Lower lobe of right lung (tissue), 2 donors: ENCODE measurements at regions not wholly inside any gene's neighbourhood (a gene's known extent, or its start where the extent isn't known, plus 50 kb on each side); places are given as distances from the start of the nearest gene placed in this dataset.

Experiments used
- ATAC-seq, 2 donors: fragments of 200-7000 bp; cut with Tn5 transposase; one replicate each; pipeline ENCODE4 v1.9.1; 2020 to 2022; ENCODE audit warnings: mild to moderate bottlenecking in 2 of 2, moderate library complexity in 2 of 2
- DNase-seq: peaks from one replicate; pipeline ENCODE4 v3.0.0-alpha.2; 2020
- H3K27ac ChIP-seq: fragments of 200-600 bp; one replicate; pipeline ENCODE4 v1.8.0; 2022
- H3K27me3 ChIP-seq: fragments of 200-600 bp; one replicate; pipeline ENCODE4 v1.8.0; 2022; ENCODE audit warnings: low read depth
- H3K36me3 ChIP-seq: fragments of 200-600 bp; one replicate; pipeline ENCODE4 v1.8.0; 2022; ENCODE audit warnings: mild to moderate bottlenecking
- H3K4me1 ChIP-seq: fragments of 200-600 bp; one replicate; pipeline ENCODE4 v1.8.0; 2022
- H3K4me3 ChIP-seq: fragments of 200-600 bp; one replicate; pipeline ENCODE4 v1.8.0; 2022; ENCODE audit warnings: mild to moderate bottlenecking
- H3K9me3 ChIP-seq: fragments of 200-600 bp; one replicate; pipeline ENCODE4 v1.8.0; 2022
- intact Hi-C: fragments of 100-400 bp; cut with DNase I; formaldehyde crosslinking; loops from one replicate; pipeline ENCODE4 v1.11.0; 2022
- TF ChIP-seq, protein P1 (sequence below): fragments of 200-600 bp; IDR thresholded peaks from one replicate; pipeline ENCODE4 v1.8.0; 2022; ENCODE audit warnings: antibody characterized with exemption, mild to moderate bottlenecking
- donor health status: DM: no; HTN: yes; CAD: no; lungs with severe emphysema.

DNA sequence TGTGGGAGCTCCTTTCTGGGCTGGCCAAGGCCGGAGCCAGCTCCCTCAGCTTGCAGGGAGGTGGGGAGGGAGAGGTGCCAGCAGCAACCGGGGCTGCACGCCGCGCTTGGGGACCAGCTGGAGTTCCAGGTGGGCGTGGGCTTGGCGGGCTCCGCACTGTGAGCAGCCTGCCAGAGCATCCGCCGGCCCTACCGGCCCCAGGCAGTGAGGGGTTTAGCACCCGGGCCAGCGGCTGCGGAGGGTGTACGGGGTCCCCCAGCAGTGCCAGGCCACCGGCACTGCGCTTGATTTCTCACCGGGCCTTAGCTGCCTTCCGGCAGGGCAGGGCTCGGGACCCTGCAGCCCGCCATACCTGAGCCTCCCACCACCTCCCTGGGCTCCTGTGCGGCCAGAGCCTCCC is 651.0 kb upstream of the ARPP21 start:
- TF ChIP-seq, protein P1, sequence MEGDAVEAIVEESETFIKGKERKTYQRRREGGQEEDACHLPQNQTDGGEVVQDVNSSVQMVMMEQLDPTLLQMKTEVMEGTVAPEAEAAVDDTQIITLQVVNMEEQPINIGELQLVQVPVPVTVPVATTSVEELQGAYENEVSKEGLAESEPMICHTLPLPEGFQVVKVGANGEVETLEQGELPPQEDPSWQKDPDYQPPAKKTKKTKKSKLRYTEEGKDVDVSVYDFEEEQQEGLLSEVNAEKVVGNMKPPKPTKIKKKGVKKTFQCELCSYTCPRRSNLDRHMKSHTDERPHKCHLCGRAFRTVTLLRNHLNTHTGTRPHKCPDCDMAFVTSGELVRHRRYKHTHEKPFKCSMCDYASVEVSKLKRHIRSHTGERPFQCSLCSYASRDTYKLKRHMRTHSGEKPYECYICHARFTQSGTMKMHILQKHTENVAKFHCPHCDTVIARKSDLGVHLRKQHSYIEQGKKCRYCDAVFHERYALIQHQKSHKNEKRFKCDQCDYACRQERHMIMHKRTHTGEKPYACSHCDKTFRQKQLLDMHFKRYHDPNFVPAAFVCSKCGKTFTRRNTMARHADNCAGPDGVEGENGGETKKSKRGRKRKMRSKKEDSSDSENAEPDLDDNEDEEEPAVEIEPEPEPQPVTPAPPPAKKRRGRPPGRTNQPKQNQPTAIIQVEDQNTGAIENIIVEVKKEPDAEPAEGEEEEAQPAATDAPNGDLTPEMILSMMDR = no peak
- no peaks in the 10 kb centered on the region for H3K27me3 ChIP-seq
- H3K4me3 ChIP-seq = no peak overlapping the region
- H3K4me1 ChIP-seq = no peaks in the 10 kb centered on the region
- no peak for DNase-seq
- H3K36me3 ChIP-seq = no peaks in the 10 kb centered on the region
- ATAC-seq = no peak
- intact Hi-C loops = no loop called here
- H3K9me3 ChIP-seq = no peaks in the 10 kb centered on the region
- H3K27ac ChIP-seq = no peak overlapping the region

DNA sequence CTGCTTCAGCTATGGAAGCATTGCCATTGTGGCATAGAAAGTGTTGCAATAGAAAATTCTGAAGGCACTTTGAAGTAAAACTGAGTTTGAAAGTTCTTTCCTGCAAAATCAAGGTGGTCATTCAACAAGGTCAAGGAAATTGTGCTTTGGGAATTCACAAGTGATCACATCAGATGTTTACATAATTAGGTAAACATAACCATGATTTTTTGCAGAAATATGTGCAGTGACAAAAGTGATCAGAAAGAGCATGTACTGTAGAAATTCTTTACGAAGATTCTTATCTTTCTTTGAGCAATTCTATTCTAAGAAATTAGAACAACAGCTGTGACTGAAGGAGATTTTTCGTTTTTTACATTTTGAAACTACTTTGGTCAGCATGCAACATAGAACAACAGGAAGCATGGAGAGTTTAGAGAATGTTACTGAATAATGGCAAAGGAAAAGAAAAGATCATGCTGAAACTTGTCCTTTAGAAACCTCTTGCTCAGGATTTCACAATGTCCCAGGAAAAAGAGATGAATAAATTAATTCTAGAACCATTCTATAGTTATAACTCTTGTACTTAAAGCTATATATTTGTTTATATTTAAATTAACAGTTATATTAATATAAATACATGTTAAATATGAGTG is 643.4 kb upstream of the ARPP21 start:
- intact Hi-C loops = no loop called here
- no peaks in the 10 kb centered on the region for H3K4me1 ChIP-seq
- DNase-seq (no peak), ATAC-seq (no peak)
- no peaks in the 10 kb centered on the region for H3K27me3 ChIP-seq
- TF ChIP-seq, protein P1 = no peak
- no peaks in the 10 kb centered on the region for H3K9me3 ChIP-seq
- H3K27ac ChIP-seq = no peak overlapping the region
- no peak overlapping the region for H3K4me3 ChIP-seq
- no peaks in the 10 kb centered on the region for H3K36me3 ChIP-seq

DNA sequence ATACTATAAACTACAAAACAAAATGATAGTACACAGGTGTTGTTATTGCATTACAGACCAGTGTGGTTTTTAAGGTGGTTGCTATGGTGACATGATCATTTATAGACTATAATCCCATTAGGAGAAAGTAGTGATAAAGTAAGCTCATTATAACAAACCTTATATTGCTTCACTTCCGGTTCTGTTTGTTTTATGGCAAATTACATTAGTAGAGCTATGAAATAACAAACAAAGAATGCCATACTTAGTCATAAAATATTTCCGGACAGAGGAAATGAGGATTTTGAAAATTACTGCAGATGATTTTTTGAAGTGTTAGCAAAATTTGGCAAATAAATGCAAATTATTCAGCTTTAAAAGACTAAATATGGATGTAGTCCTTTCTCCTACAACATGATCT is 640.4 kb upstream of the ARPP21 start:
- no peaks in the 10 kb centered on the region for H3K4me1 ChIP-seq
- intact Hi-C loops = no loop called here
- H3K27me3 ChIP-seq = no peaks in the 10 kb centered on the region
- TF ChIP-seq, protein P1 = no peak
- DNase-seq (no peak), ATAC-seq (no peak)
- no peak overlapping the region for H3K4me3 ChIP-seq
- H3K27ac ChIP-seq = no peak overlapping the region
- H3K36me3 ChIP-seq = no peaks in the 10 kb centered on the region
- H3K9me3 ChIP-seq = no peaks in the 10 kb centered on the region

DNA sequence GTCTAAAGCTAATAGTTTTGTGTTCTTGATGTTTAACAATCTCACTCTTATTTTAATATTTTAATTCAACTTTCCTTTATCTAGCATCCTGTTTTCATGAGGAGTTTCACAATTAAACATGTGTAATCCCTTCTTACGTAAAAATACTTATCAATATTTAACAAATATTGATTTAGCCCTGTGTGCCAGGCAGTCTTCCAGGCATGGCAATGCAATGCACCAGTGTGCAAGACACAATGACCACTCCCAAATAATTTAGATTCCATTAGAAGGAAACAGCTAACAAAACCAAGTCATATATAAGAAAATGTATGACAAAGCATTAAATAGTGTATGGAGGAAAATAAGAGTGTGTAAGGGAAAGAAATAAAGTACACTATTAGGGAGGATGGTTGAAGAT is 627.1 kb upstream of the ARPP21 start:
- Histone ChIP-seq H3K27ac (no peak overlapping the region), H3K4me3 (no peak overlapping the region), H3K9me3 (no peaks in the 10 kb centered on the region), H3K36me3 (no peaks in the 10 kb centered on the region), H3K27me3 (no peaks in the 10 kb centered on the region), H3K4me1 (no peaks in the 10 kb centered on the region)
- DNase-seq (no peak), ATAC-seq (no peak)
- intact Hi-C loops = no loop called here
- TF ChIP-seq, protein P1 = no peak

DNA sequence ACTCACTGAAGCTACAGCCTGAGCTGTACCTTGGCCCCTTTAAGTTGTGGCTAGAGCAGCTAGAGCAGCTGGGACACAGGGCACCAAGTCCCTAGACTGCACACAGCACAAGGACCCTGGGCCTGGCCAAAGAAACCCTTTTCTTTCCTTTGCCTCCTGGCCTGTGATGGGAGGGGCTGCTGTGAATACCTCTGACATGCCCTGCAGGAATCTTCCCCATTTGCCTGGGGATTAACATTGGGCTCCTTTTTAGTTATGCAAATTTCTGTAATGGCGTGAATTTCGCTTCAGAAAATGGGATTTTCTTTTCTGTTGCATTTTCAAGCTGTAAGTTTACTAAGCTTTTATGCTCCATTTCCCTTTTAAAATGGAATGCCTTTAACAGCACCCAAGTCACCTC is 611.2 kb upstream of the ARPP21 start:
- no peaks in the 10 kb centered on the region for H3K4me1 ChIP-seq
- peaks cover 4% of the 10 kb centered on the region for H3K9me3 ChIP-seq
- ATAC-seq (no peak), DNase-seq (no peak)
- TF ChIP-seq, protein P1 = no peak
- no peaks in the 10 kb centered on the region for H3K36me3 ChIP-seq
- no peak overlapping the region for H3K4me3 ChIP-seq
- intact Hi-C loops = no loop called here
- no peak overlapping the region for H3K27ac ChIP-seq
- no peaks in the 10 kb centered on the region for H3K27me3 ChIP-seq
